HG02981 (cell line): ENCODE measurements at regions not wholly inside any gene's neighbourhood (a gene's known extent, or its start where the extent isn't known, plus 50 kb on each side); places are given as distances from the start of the nearest gene placed in this dataset.

Experiments used
- ATAC-seq: cut with Tn5 transposase; IDR thresholded peaks from one replicate; pipeline ENCODE4 v1.9.1; 2021; ENCODE audit warnings: mild to moderate bottlenecking, moderate library complexity; ENCODE audit not compliant: unreplicated experiment

DNA sequence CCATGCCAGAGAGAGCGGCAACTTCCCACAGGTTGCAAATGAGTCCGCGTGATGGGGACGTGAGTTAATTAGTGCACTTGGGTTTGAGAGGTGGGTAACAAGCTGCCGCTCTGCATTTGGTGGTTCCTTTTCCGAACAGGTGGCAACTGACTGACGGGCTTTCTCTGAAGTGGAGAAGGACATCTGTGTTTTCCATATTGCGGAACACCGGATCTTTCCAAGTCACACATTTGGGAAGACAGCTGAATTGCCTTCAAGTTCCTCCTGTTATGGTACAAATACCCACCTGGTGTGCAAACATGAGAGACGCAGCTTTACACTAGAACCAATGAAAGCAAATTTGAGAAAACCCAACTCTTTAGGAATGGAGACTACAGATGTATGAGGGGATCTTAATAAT, 451.3 kb upstream of the ZFHX3 start:
- no peak for ATAC-seq

DNA sequence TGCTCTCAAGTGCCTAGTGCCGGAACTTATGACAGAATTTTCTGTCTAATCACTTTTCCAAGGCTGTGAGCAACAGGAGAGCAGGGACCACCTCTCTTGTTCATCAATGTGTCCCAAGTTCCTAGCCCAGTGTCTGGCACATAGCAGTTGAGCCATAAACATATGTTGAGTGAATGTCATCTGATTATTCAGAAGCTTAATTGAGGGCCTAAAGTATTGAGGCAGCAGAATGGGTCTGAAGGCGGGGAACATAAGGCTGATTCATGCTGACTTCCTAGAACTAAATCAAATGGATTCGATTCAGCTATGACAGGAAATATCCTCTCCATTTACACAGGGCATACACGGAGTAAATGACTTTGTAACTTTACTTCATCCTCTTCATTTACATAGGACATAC, 438.0 kb upstream of the ZFHX3 start:
- no peak for ATAC-seq

DNA sequence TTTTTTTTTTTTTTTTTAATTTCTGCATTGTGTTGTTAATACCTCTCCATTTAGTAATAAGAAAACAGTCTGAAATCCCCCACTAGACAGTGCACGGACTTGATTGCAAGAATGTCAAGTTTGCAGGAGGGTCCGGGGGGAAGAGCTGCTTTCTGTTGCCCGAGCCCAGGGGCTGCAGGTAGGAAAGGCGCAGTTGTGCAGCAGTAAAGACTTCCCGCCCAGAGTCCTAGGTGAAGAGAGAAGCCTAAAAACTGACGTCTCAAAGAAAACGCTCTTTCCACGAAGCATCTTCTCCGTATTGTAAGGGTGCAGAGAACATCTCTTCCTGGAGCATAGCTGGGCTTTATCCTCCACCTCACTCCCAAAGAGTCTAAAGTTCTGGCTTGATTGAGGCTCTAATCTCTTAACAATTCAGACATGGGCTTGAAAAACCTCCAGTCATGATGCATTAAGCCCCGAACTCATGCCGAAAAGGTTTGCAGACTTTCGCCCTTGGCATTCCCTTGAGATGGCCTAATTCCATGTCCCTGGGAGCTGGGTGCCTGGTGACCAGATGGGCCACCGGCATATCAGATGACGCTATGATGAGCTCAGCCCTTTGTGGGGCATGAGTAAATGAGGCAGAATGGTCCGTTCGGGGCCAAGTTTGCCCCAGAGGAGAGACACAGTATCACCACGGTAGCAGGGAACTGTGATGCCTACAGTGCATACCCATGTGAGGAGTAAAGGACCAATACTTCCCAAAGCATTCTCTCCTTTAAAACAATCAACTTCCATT, 436.2 kb upstream of the ZFHX3 start:
- no peak for ATAC-seq

DNA sequence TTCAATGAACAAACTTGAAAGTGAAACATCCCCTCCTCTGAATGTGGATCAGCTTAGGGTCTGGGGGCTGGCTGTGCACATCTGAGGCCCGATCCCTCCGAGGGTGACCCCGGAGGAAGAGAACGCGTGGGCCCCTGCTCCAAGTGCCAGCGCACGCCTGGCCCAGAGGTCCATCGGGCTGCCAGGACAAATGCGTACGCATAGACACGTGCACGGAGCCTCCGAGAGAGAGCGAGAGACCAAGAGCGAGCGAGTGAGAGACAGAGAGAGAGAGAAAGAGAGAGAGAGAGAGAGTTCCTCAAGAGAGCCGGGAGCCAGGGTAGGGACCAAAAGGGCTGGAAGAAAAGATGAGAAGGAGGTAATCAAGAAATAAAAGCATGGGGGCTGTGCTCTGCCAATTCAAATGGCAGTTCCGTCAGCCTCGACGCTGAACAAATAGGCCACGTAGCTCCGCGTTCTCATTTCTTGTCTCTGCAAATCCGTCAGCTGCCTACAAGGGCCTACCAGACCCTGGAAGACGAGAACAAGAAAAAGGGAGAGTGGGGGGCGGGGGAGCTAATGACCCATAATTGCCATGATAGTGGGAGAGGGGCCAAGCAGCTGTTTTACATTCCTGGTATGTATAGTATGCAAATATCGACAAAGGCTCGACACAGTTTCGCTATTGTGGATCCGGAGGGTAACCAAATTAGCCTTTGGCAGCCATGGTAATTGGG, 435.3 kb upstream of the ZFHX3 start:
- no peak for ATAC-seq

DNA sequence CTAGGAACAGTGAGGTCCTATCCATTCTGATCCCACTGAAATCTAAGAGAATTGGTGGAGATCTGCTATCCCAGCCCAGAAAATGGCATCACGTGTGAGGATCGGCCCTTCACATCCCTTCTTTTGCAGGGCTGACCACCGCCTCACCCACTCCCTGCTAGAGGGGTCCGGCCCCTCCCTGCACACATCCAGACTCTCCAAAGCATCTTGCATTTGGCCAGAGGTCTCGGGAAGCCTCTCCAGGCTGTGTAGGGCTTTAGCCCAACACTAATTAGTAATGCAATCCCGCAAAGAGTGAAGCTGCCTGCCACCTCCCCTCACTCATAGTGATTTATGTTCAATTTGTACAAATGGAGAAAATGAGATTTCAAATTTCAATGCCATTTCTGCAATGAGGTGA, 434.4 kb upstream of the ZFHX3 start:
- ATAC-seq, result no peak

DNA sequence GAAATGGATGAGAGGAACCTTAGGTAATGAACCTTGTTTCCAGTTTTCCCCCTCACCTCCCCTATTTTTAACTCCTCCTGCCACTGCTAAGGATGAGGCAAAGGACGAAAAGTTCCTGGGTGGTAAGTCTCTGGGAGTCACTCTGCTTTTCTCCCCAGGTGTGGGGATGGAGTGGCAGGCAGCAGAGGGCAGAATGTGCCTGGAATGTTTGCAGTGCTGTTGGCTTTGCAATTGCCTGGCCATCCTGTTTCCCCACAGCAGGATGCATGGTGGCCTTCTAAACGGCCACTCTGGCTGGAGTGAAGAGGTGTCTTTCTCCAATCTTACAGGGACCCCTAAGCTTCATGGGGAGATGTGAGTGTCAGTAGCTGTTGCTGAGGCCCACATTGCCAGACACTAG, 432.5 kb upstream of the ZFHX3 start:
- no peak for ATAC-seq

DNA sequence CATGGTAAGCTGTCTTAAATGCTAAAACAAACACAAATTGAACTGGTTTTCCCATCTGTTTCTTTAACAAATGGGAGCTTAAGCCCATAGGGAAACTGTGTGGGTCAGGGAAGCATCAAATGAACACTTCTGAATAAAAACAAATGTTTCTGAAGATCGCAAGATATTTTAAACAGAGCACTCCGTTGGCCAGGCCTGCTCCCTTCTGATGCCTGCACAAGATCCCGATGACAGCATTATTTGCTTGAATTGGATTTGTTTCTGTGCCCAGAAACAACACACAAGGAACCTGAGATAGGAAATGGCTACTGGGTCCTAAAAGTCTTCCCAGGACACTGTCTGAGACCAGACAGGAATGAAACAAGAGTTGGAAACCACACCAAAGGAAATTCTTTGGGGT, 425.8 kb upstream of the ZFHX3 start:
- no peak for ATAC-seq

DNA sequence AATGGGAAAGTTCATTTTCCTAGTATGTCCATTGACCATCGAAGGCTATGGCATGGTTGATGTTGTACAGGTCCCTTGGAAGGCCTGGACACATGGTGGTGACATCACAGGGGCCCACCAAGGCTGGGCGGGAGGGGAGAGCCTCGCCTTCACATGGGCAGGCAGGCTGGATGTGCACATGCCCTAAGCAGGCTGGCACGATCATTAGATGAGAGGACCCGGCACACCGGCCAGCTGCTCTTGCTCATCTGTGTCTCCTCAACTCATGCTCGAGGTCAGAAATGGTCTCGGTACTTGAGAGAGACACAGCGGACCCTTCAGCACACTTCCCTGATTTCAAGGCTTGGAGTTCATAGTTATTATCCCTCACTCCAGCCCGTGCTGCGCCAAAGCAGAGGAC, 416.9 kb upstream of the ZFHX3 start:
- ATAC-seq, result no peak

DNA sequence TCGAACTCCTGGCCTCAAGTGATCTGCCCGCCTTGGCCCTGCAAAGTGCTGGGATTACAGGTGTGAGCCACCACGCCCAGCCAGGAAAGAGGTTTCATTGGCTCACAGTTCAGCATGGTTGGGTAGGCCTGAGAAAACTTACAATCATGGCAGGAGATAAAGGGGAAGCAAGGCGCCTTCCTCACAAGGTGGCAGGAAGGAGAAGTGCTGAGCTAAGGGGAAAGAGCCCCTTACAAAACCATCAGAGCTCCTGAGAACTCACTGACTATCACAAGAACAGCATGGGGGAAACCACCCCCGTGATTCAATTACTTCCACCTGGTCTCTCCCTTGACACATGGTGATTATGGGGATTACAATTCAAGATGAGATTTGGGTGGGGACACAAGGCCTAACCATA, 411.7 kb upstream of the ZFHX3 start:
- ATAC-seq, result no peak

DNA sequence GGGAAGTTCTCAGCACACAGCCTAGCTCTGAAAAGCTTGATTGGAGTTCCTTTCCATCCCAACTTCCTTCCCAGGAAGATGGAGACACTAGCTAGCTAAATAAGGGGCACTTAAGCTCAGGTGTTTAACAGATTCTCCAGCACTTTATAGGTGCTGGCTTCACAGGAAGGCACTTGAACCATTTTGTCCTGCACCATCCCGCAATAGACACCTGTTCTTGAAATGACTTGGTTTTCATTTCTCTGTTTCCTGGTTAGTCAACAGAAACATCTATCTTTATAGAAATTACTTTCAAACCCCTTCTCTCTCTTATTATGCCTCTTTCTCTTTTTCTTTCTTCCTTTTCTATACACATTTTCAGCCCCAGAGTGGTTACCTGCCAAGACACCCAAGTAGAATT, 409.9 kb upstream of the ZFHX3 start:
- ATAC-seq, result no peak

DNA sequence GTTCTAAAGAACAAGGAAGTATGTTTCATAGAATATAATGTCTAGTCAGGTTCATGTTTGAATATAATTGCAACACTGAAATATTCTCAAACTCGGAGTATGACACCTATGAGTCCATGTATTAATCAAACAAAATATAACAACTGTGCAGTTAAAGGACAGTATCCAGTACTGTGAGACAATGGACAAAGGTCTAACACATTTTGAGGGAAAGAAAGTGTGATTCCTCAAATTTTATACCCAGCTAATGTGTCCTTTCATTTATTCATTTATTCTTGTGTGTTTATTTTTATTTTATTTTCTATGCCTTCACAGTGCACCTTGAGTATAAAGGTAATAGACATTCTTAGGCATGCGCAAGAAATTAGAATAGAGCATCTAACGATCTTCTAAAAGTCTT, 401.0 kb upstream of the ZFHX3 start:
- ATAC-seq, result no peak

DNA sequence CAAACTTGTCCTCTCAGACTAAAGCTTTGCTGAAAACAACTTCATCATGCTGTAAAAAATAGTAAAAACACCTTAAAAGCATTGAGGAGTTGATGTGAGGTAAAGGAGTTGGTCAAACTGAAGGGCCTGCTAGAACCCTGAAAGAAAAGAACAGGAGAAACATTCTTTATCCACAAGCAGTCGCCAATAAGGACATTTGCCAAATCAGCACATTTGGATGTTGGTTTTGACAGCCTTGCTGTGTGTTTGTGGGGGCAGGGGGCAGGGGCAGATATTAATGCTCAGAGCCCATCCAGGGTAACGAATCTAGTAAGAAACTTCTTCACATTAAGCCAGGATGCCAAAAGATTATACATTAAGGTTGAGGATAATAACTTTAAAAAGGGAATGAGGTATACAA, 399.9 kb upstream of the ZFHX3 start:
- no peak for ATAC-seq

DNA sequence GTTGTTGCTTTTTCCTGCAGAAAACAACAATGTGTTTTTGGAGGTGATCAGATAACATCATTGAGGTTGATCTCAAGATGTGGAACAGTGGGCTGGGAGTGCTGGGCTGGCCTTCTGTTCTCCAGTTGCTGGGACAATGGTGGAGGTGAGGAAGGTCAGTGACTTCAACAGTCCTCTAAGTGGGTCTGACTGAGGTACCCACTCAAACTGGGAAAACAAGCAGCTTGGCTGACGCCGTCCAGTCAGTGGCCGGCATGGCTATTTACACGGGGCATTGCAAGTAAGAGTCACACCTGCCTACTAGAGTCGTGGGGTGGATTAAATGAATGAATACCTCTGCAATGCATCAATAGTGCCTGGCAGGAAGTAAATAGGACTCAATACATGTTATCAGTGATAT, 386.7 kb upstream of the ZFHX3 start:
- no peak for ATAC-seq

DNA sequence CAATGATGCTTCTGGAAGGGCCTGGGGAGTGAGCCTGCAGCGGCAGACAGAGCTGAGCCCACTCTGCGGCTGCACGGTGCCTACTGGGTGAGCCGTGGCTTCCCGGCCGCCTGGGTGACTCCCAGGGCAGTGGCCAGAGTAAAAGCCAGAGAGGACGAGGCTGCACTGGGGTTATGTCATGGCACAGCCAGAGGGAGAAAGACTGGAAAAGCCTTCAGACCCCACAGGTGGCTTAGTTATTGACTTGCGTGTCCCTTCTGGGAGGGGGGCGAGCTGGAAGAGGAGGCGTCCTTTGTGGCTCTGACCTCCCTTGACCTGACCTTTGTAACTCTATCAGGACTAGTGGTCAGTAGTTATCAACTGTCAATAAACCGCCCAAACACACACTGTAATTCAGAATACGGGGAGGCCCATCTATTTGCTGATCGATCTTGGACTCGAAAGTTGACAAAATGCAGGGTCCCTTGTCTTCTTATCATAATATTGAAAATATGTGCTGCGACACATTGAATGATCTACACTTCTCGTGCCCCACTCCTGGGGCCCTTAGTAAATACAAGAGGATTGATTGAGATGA, 385.9 kb upstream of the ZFHX3 start:
- ATAC-seq, result no peak

DNA sequence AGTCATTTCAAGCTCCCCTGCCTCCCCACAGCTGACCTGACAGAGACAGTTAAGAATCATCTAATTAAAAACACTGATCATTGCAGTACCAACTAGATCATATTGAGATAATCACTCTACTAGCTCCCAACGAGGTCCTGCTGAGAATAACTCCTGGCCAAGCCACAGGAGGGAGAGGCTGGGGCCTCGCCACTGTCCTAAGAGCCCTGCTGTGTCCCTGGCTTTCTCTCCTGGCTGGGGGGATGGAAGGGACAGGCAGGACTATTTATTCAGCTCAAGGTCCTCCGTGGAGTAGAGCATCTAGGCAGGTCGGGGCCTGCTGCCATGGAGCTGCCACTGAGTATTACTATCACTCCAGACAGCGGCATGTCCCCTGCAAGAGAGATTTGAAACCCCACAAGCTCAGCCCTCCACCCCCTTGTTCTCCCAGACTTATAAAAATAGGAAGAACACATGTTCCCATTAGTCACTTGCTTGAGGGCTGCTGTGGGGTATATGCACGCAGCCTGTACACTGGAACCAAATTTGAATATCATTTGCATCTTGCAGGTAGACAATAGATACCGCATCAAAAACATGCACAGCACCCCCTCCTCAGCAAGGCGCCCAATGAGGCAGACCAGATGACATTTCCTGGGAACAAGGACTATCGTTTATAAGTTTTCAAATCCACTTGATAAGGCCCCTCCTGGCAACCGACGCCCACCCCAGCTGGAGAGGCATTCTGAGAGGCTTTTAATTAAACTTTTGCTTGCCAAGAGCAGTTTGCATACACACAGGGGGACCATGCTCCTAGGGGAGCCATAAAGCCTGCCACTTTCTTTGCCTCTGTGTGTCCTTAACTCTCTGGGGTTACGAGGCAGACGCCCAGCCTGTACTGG, 385.2 kb upstream of the ZFHX3 start:
- ATAC-seq, result no peak

DNA sequence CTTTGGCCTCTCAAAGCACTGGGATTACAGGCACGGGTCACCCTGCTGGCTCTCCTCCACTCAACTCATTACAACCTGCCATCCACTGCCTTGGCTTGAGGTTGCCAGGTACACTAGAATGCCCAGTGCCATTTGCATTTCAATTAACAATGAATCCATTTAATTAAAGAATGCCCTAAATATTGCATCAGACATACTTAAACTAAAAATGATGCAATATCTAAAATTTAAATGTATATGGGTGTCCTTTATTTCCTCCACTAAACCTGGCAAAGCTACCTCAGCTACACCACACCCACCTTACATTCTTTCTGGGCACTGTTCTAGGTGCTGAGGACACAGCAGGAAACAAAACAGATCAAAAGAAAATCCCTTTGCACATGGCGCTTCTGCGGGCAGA, 382.2 kb upstream of the ZFHX3 start:
- no peak for ATAC-seq

DNA sequence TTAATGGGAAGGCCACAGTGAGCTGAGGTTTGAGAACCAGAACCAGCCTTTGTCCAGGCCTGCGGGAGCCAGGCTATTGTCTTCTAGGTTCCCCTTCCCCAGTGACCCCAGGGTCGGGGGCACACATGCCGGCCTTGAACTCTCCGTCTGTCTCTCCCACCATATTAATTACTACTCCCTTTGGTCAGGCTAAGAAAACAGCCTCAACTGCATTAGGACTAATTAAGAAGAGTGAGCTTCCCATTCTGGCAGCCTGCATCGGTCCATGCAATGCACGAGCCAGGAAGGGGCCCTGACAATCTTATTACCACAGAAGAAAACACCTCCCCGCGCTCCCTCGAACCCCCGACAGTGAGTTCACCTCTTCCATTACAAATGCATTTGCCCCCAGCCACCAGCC, 380.2 kb upstream of the ZFHX3 start:
- ATAC-seq, result no peak

DNA sequence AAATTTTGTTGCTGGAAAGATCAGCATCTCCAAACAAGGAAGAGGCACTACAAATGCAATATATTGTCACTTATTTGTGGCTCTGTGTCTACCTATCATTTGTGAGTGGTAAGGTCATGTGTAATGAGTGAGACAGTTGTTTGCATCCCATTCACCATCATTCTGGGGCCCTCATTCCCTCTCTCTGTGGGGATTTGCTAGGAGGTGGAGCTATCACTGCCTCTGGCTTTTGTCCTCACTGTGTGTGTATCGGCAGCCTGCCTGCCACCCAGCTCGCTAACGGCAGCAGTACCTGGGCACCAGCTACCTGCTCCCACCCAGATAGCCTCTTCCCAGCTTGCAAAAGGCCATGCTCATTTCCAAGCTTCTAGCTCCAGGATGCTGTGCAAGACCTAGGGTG, 379.2 kb upstream of the ZFHX3 start:
- ATAC-seq, result no peak

DNA sequence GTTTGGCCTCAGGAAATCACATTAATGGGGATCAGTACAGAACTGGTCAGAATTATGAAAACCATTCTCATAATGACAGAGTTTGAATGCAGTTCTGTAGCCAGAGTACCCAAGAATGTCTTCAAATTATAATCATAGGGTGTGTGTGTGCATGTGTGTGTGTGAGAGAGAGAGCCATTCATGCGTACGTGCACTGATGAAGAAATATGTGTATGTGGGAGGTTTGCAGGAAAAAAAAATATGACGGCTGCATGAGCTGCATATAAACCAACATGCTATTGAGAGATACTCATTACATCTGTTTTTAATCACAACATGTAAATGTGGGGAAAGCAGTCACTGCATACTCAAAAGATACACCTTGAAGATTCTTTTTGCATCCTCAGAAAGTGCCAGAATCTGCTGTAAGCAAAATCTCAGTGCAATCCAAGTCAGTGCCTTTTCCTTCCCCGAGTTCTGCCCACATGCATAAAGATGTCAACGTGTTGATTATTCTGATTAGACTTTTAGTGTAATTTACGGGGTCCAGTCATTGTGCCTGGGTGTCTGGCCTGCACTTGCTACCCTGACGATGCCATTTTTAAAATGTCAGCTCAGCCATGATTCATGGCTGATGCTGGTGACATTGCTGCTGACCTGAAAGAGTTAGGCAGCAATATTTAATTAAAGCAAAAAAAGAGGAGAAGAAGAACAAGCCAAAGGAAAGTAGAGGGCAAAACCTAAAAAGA, 378.7 kb upstream of the ZFHX3 start:
- ATAC-seq, result no peak

DNA sequence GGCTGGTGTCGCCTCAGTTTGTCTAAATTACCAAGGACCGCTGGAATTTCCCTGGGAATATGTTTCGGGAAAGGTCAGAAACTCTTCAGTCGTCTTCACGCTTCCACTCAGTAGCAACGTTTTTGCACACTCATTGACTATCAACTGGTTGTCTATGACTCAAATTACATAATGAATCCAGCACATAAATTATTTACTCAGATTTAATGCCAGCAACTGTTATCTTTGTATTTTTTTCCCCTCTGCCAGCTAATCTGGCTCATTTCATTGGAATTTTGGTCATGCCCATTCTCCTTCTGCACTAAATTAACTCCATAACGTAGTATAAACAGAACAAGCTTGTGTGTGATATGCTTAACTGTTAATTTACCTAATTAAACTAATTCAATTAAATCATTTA, 372.7 kb upstream of the ZFHX3 start:
- ATAC-seq, result no peak

DNA sequence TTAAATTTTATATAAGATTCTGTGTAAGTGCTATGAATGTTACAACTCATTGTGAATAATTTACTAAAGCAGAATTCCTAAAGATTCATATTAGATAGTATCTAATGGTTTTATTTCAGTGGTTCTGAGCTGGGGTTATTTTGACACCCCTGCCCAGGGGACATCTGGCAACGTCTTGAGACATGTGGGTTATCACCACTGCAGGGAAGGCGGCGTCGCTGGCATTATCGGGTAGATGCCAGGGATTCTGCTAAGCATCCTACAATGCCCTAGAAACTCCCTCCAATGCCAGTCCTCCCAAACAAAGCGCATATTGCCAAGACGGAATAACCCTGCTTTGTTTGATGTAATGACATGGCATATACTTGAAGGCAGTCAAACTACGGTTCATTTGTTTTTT, 372.3 kb upstream of the ZFHX3 start:
- no peak for ATAC-seq
